Neural progenitor cell (in vitro differentiated cells): ENCODE measurements at regions not wholly inside any gene's neighbourhood (a gene's known extent, or its start where the extent isn't known, plus 50 kb on each side); places are given as distances from the start of the nearest gene placed in this dataset.

Experiments used
- CTCF ChIP-seq: fragments of 200-600 bp; sonication (generic); IDR thresholded peaks from 2 replicates; pipeline ENCODE4 v1.5.1; 2017; ENCODE audit warnings: antibody characterized with exemption, mild to moderate bottlenecking
- EZH2phosphoT487 ChIP-seq: fragments of 200-600 bp; sonication (generic); IDR thresholded peaks from 2 replicates; pipeline ENCODE4 v1.6.1; 2017; ENCODE audit warnings: antibody characterized with exemption

GRCh38 chr11:20247591-20248007 lies 87.3 kb upstream of the DBX1 start:
- TF ChIP-seq CTCF = no peak
- no peak for TF ChIP-seq EZH2phosphoT487
